K562 (cell line): ENCODE measurements at regions not wholly inside any gene's neighbourhood (a gene's known extent, or its start where the extent isn't known, plus 50 kb on each side); places are given as distances from the start of the nearest gene placed in this dataset.

Experiments
- ATAC-seq: fragments of 200-7000 bp; cut with Tn5 transposase; 3 replicates; pipeline ENCODE4 v1.9.1; 2020; ENCODE audit warnings: moderate library complexity
- BruUV-seq: library from RNA; stranded (reverse); fragments of 400-500 nt; replicated peaks from 2 replicates; lab custom pipeline; 2021; lab: Mats Ljungman, UMichigan
- CTCF ChIA-PET: fragments of 300-600 bp; formaldehyde crosslinking; extraction: SDS; loops from one replicate; lab custom pipeline; 2021; ENCODE audit warnings: low intra/inter-chr PET ratio; lab: Yijun Ruan, JAX
- POLR2A ChIA-PET: fragments of 300-600, 350-650 bp; sonication (Branson Sonifier 250); formaldehyde crosslinking; extraction: SDS; loops from one replicate; lab custom pipeline; 2021; ENCODE audit warnings: antibody characterized with exemption, inconsistent platforms; lab: Yijun Ruan, JAX
- DNase-seq, 4 experiments: peaks; one replicate each; pipeline versions ENCODE4 v3.0.0 to v3.0.0-alpha.2; 2011 to 2018; ENCODE audit warnings: low spot score in 3 of 4, mixed read lengths in 3 of 4; ENCODE audit errors: extremely low read depth in 1 of 4
- FAIRE-seq: peaks from 2 replicates; lab custom pipeline; 2011; peaks lifted over from hg19 to GRCh38; lab: Jason Lieb, UNC
- H2AFZ ChIP-seq: 2 replicates; pipeline ENCODE4 v1.6.0; 2011; ENCODE audit warnings: low read depth, low read length, control low read depth, inconsistent platforms
- H3K27ac ChIP-seq: fragments of 200-600 bp; 3 replicates; pipeline ENCODE4 v1.8.0; 2011; ENCODE audit warnings: low read depth, mild to moderate bottlenecking, control low read depth, inconsistent platforms, low read length, moderate library complexity, mixed read lengths; ENCODE audit errors: extremely low read depth
- H3K27me3 ChIP-seq, 2 experiments: fragments of 300-600 bp in 1 of 2; 2 replicates in 1 of 2; 3 replicates in 1 of 2; pipeline versions ENCODE4 v1.6.0 to v1.8.0; 2011; ENCODE audit warnings: inconsistent platforms in 2 of 2, low read length in 2 of 2, mild to moderate bottlenecking in 1 of 2, mixed read lengths in 1 of 2, moderate library complexity in 1 of 2; ENCODE audit not compliant: control insufficient read depth in 2 of 2, insufficient read depth in 2 of 2
- H3K36me3 ChIP-seq: fragments of 300-600 bp; 3 replicates; pipeline ENCODE4 v1.8.0; 2011; ENCODE audit warnings: mild to moderate bottlenecking, low read length, inconsistent platforms; ENCODE audit not compliant: control insufficient read depth, insufficient read depth
- H3K4me1 ChIP-seq, 2 experiments: fragments of 200-600 bp in 1 of 2; replicated peaks in 1 of 2; 2 replicates in 1 of 2; 3 replicates in 1 of 2; pipeline versions ENCODE4 v1.5.1 to v1.8.0; 2011; ENCODE audit warnings: inconsistent platforms in 2 of 2, low read length in 2 of 2, mild to moderate bottlenecking in 1 of 2, mixed read lengths in 1 of 2, moderate library complexity in 1 of 2; ENCODE audit not compliant: control insufficient read depth in 2 of 2, insufficient read depth in 2 of 2
- H3K4me2 ChIP-seq: 2 replicates; pipeline ENCODE4 v1.6.1; 2011; ENCODE audit warnings: low read length, control low read depth, inconsistent platforms, mixed read lengths; ENCODE audit not compliant: insufficient read depth
- H3K4me3 ChIP-seq: fragments of 200-600 bp; sonication (generic), shearing (Covaris generic); 2 replicates; pipeline ENCODE4 v1.5.1; 2016; ENCODE audit warnings: control low read depth, inconsistent platforms
- H3K79me2 ChIP-seq: fragments of 200-600 bp; 3 replicates; pipeline ENCODE4 v1.8.0; 2011; ENCODE audit warnings: low read length, inconsistent platforms; ENCODE audit not compliant: control insufficient read depth, insufficient read depth
- H3K9ac ChIP-seq, 2 experiments: 2 replicates each; pipeline versions ENCODE4 v1.6.0 to v1.6.1; 2011; ENCODE audit warnings: low read depth in 2 of 2, low read length in 2 of 2, control low read depth in 1 of 2, inconsistent platforms in 1 of 2, mild to moderate bottlenecking in 1 of 2, mixed read lengths in 1 of 2; ENCODE audit not compliant: insufficient read depth in 1 of 2
- H3K9me1 ChIP-seq: one replicate; pipeline ENCODE4 v1.6.0; 2011; ENCODE audit warnings: inconsistent platforms, mild to moderate bottlenecking, low read length, moderate library complexity; ENCODE audit not compliant: control insufficient read depth, insufficient read depth
- H3K9me3 ChIP-seq: replicated peaks from 2 replicates; pipeline ENCODE4 v1.5.1; 2011; ENCODE audit warnings: low read depth, low read length, inconsistent platforms; ENCODE audit not compliant: control insufficient read depth, insufficient read depth
- H4K20me1 ChIP-seq: replicated peaks from 2 replicates; pipeline ENCODE4 v1.6.1; 2011; ENCODE audit warnings: low read length, inconsistent platforms, mixed read lengths; ENCODE audit not compliant: control insufficient read depth, insufficient read depth
- ARHGAP35 ChIP-seq: fragments of 450-650 bp; IDR thresholded peaks from 2 replicates; pipeline ENCODE4 v1.6.1; 2018; ENCODE audit not compliant: partially characterized antibody
- CTCF ChIP-seq, 3 experiments: IDR thresholded peaks in 2 of 3; conservative IDR thresholded peaks in 1 of 3; 2 replicates each; pipeline ENCODE4 v1.5.1; 2011 to 2012; ENCODE audit warnings: low read length in 3 of 3, mild to moderate bottlenecking in 3 of 3, control low read depth in 2 of 3, improper control_type of control experiment in 1 of 3, inconsistent platforms in 1 of 3, low read depth in 1 of 3, mixed read lengths in 1 of 3, moderate library complexity in 1 of 3; ENCODE audit not compliant: insufficient read depth in 2 of 3
- DACH1 ChIP-seq: fragments of 450-650 bp; IDR thresholded peaks from 2 replicates; pipeline ENCODE4 v1.6.1; 2018; ENCODE audit not compliant: partially characterized antibody
- FOXA3 ChIP-seq, 2 experiments: fragments of 450-650 bp in 1 of 2; sonication (generic) in 1 of 2; formaldehyde crosslinking; IDR thresholded peaks in 1 of 2; conservative IDR thresholded peaks in 1 of 2; 2 replicates each; pipeline versions ENCODE4 v1.4.0 to v1.8.0; 2020 to 2022; ENCODE audit warnings: mild to moderate bottlenecking in 2 of 2, missing genetic modification reagents in 1 of 2
- FOXO4 ChIP-seq: fragments of 450-650 bp; formaldehyde crosslinking; IDR thresholded peaks from 2 replicates; pipeline ENCODE4 v1.4.0; 2020; ENCODE audit warnings: mild to moderate bottlenecking, moderate library complexity
- HEY1 ChIP-seq: fragments of 250-450 bp; sonication (Bioruptor Pico); IDR thresholded peaks from 2 replicates; pipeline ENCODE4 v1.5.0; 2020; ENCODE audit warnings: mild to moderate bottlenecking, moderate library complexity, borderline replicate concordance
- PCBP2 ChIP-seq: fragments of 200-400 bp; formaldehyde crosslinking; IDR thresholded peaks from 2 replicates; pipeline ENCODE4 v1.6.1; 2018; ENCODE audit warnings: low read length, low read depth, mild to moderate bottlenecking, moderate library complexity; ENCODE audit not compliant: poor library complexity, severe bottlenecking
- SREBF2 ChIP-seq: sonication (generic); formaldehyde crosslinking; IDR thresholded peaks from 2 replicates; pipeline ENCODE4 v1.4.0; 2020; ENCODE audit warnings: mild to moderate bottlenecking, missing genetic modification reagents
- ZBTB12 ChIP-seq: fragments of 250-450 bp; sonication (Bioruptor Pico); IDR thresholded peaks from 2 replicates; pipeline ENCODE4 v1.4.0; 2020
- ZNF212 ChIP-seq: fragments of 450-650 bp; formaldehyde crosslinking; IDR thresholded peaks from 2 replicates; pipeline ENCODE4 v1.4.0; 2020; ENCODE audit warnings: mild to moderate bottlenecking
- ZNF695 ChIP-seq: fragments of 450-650 bp; formaldehyde crosslinking; IDR thresholded peaks from 2 replicates; pipeline ENCODE4 v1.4.0; 2020; ENCODE audit warnings: mild to moderate bottlenecking, moderate library complexity
- WGBS: fragments of 100-300 bp; shearing (Covaris generic); methylation state at CpG from one replicate; pipeline ENCODE4 v1.1.6; 2016; ENCODE audit warnings: low coverage, mixed read lengths; ENCODE audit not compliant: insufficient coverage; ENCODE audit errors: missing lambda C conversion rate; 5-methylcytosine and 5-hydroxymethylcytosine counted together
- in situ Hi-C: fragments of 300-500 bp; cut with MboI; formaldehyde crosslinking; loops from 4 replicates; pipeline ENCODE4 v1.15.0; 2018; ENCODE audit warnings: inconsistent platforms, mixed read lengths
- intact Hi-C: fragments of 100-400 bp; cut with micrococcal nuclease; formaldehyde crosslinking; loops from 2 replicates; pipeline ENCODE4 v1.14.2; 2022

- peaks cover 0 to 4% of the 10 kb centered on the region in 2 experiments; a peak in 1 of 5 replicates for H3K27me3 ChIP-seq
- ATAC-seq = no peak
- no peak for TF ChIP-seq ZNF695 (CRISPR knock-in tag)
- TF ChIP-seq PCBP2 = no peak
- TF ChIP-seq FOXA3 (CRISPR knock-in tag; conservative IDR thresholded peaks at IDR 0.05 in 1 of 2, IDR thresholded peaks at IDR 0.05 in 1 of 2) = no peak
- TF ChIP-seq FOXO4 (CRISPR knock-in tag) = no peak
- no peak for TF ChIP-seq SREBF2
- TF ChIP-seq DACH1 = no peak
- no peak for TF ChIP-seq CTCF (IDR thresholded peaks at IDR 0.05 in 2 of 3, conservative IDR thresholded peaks at IDR 0.05 in 1 of 3; ENCODE audit: insufficient read depth in 2 of 3, low read depth in 1 of 3, low read length in 3 of 3)
- TF ChIP-seq HEY1 (CRISPR knock-in tag) = no peak
- TF ChIP-seq ZBTB12 = no peak
- no peak for TF ChIP-seq ARHGAP35
- no peak for TF ChIP-seq ZNF212 (CRISPR knock-in tag)
- TF ChIP-seq, all 486 proteins: peak for 0
- Histone ChIP-seq H3K9me3 (no peaks in the 10 kb centered on the region; the same call in 1 of the 2 replicates), H3K36me3 (no peaks in the 10 kb centered on the region), H3K9ac (no peak overlapping the region), H3K9me1 (no peaks in the 10 kb centered on the region), H3K4me3 (no peak overlapping the region), H3K4me2 (no peak overlapping the region), H3K4me1 (no peaks in the 10 kb centered on the region), H3K27ac (no peak overlapping the region), H3K79me2 (no peaks in the 10 kb centered on the region), H2AFZ (no peak overlapping the region), H4K20me1 (no peaks in the 10 kb centered on the region)
- no peak for FAIRE-seq
- no peak for DNase-seq
- BruUV-seq = no TSS peak
- ChIA-PET POLR2A (no interaction called here), CTCF (no interaction called here)
- 0% methylated on average over 7 of the region's 7 CpGs for WGBS
- intact Hi-C loops = no loop called here
- in situ Hi-C loops = no loop called here
These were observed 184.3 kb downstream of the EDN1 start for GRCh38 chr6:12474167-12475140.
